RWPE2 (cell line): ENCODE measurements at regions not wholly inside any gene's neighbourhood (a gene's known extent, or its start where the extent isn't known, plus 50 kb on each side); places are given as distances from the start of the nearest gene placed in this dataset.

Experiments used
- ATAC-seq: fragments of 200-7000 bp; cut with Tn5 transposase; 3 replicates; pipeline ENCODE4 v1.9.1; 2021; ENCODE audit warnings: low read depth
- DNase-seq: peaks from one replicate; pipeline ENCODE4 v3.0.0-alpha.2; 2020; ENCODE audit warnings: low spot score
- H3K27ac ChIP-seq: fragments of 450-650 bp; 2 replicates; pipeline ENCODE4 v1.5.1; 2017; ENCODE audit warnings: mild to moderate bottlenecking; ENCODE audit not compliant: poor library complexity, severe bottlenecking
- H3K27me3 ChIP-seq: fragments of 250-450 bp; sonication (Bioruptor Pico); 2 replicates; pipeline ENCODE4 v1.5.1; 2021; ENCODE audit warnings: mild to moderate bottlenecking, moderate library complexity; ENCODE audit not compliant: insufficient read depth, poor library complexity, severe bottlenecking
- H3K36me3 ChIP-seq: fragments of 250-450 bp; sonication (Bioruptor Pico); 2 replicates; pipeline ENCODE4 v1.5.1; 2020; ENCODE audit warnings: low read depth, mild to moderate bottlenecking, moderate library complexity
- H3K4me1 ChIP-seq: fragments of 250-450 bp; sonication (Bioruptor Pico); 2 replicates; pipeline ENCODE4 v1.5.1; 2021; ENCODE audit warnings: mild to moderate bottlenecking, moderate library complexity; ENCODE audit not compliant: insufficient read depth, poor library complexity, severe bottlenecking
- H3K4me3 ChIP-seq: fragments of 250-450 bp; sonication (Bioruptor Pico); 2 replicates; pipeline ENCODE4 v1.5.1; 2021; ENCODE audit warnings: mild to moderate bottlenecking, moderate library complexity; ENCODE audit not compliant: severe bottlenecking
- H3K9me3 ChIP-seq: fragments of 250-450 bp; sonication (Bioruptor Pico); 2 replicates; pipeline ENCODE4 v1.5.1; 2021; ENCODE audit warnings: mild to moderate bottlenecking, moderate library complexity; ENCODE audit not compliant: severe bottlenecking
- CTCF ChIP-seq: fragments of 450-650 bp; IDR thresholded peaks from one replicate; pipeline ENCODE4 v1.5.1; 2017; ENCODE audit warnings: mild to moderate bottlenecking, moderate library complexity; ENCODE audit not compliant: poor library complexity, severe bottlenecking

GRCh38 chr3:55161231-55161630 is 233.4 kb upstream of the LRTM1 start:
- H3K27ac ChIP-seq, result peak overlapping the region; percentile 73
- H3K4me1 ChIP-seq, result no peaks in the 10 kb centered on the region

DNA sequence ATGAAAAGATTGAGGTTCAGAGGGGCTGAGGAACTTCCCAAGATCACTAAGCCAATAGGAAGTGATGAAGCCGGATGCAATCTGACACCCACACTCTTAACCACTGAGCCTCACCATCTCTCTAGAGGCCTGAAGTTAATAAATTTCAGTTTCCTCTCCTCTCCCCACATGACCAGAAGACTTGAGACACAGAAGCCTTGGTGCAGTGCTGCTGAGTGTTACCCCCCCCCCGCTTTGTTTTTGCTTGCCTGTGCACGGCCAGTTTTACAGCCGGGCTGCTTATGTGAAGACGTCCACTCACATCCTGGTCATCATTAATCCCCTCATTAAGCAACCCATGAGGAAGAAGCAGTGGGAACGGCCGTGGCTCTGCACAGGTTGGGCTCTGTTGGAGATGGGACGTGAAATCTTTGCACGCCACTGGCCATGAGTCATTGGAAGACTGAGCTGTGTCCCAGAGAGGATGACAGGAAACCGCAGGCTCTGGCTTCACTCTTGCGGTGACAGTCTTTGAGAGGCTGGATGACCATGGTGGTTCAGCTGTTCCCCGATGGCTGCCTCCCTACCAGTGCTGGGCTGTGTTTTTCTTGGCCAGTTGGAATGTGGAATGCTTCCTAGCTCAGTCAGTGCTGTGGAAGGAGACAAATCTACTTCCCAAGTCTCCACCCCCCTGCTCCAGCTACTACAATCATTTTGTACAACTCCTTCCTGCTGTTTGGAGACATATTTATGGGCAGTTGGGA is 232.6 kb upstream of the LRTM1 start:
- Histone ChIP-seq H3K27ac (peak overlapping the region; percentile 73), H3K9me3 (no peaks in the 10 kb centered on the region), H3K4me1 (no peaks in the 10 kb centered on the region), H3K36me3 (no peaks in the 10 kb centered on the region), H3K27me3 (no peaks in the 10 kb centered on the region), H3K4me3 (no peak overlapping the region)
- ATAC-seq, result peak; percentile 70
- DNase-seq, result peak; percentile 62
- no peak for TF ChIP-seq CTCF

More at GRCh38 chr3:55161231-55161630, 233.4 kb upstream of the LRTM1 start:
- ATAC-seq (no peak), DNase-seq (no peak)
- no peaks in the 10 kb centered on the region for H3K9me3 ChIP-seq
- TF ChIP-seq CTCF, result no peak
- H3K36me3 ChIP-seq, result no peaks in the 10 kb centered on the region
- no peak overlapping the region for H3K4me3 ChIP-seq
- H3K27me3 ChIP-seq, result no peaks in the 10 kb centered on the region

DNA sequence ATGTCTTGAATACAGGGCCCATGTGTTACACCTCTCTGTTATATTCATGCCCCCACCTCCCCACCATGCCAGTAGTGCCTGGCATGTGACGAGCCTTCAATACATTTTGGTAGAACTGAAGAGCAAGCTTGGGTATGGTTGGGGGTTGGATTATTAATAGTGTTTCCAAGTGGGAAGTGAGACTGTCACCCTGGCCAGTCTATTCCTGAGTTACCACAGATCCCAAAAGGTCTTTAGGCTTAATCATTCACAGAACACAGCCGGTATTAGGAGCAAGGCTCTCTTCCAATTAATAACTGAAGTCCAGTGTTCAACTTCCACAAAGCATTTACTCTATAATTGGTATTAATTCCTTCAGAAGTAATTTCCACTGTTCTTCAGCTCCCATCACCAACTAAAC is 231.9 kb upstream of the LRTM1 start:
- DNase-seq (no peak), ATAC-seq (no peak)
- no peak overlapping the region for H3K4me3 ChIP-seq
- no peaks in the 10 kb centered on the region for H3K9me3 ChIP-seq
- H3K27ac ChIP-seq, result peak overlapping the region; percentile 73
- no peaks in the 10 kb centered on the region for H3K4me1 ChIP-seq
- no peaks in the 10 kb centered on the region for H3K36me3 ChIP-seq
- no peak for TF ChIP-seq CTCF
- no peaks in the 10 kb centered on the region for H3K27me3 ChIP-seq

GRCh38 chr3:55159016-55159415 is 231.2 kb upstream of the LRTM1 start:
- no peaks in the 10 kb centered on the region for H3K4me1 ChIP-seq
- TF ChIP-seq CTCF, result no peak
- DNase-seq, result no peak

GRCh38 chr3:55158345-55158744 is 230.5 kb upstream of the LRTM1 start:
- no peak for TF ChIP-seq CTCF
- no peak overlapping the region for H3K27ac ChIP-seq
- H3K4me1 ChIP-seq, result no peaks in the 10 kb centered on the region
- peaks cover 5% of the 10 kb centered on the region for H3K27me3 ChIP-seq
- no peaks in the 10 kb centered on the region for H3K36me3 ChIP-seq
- no peak overlapping the region for H3K4me3 ChIP-seq
- ATAC-seq (no peak), DNase-seq (no peak)
- no peaks in the 10 kb centered on the region for H3K9me3 ChIP-seq

More at GRCh38 chr3:55159016-55159415, 231.2 kb upstream of the LRTM1 start:
- Histone ChIP-seq H3K9me3 (no peaks in the 10 kb centered on the region), H3K27ac (no peak overlapping the region), H3K4me3 (no peak overlapping the region), H3K27me3 (peaks cover 5% of the 10 kb centered on the region), H3K36me3 (no peaks in the 10 kb centered on the region)
- ATAC-seq, result no peak
